B cell (primary cell): ENCODE measurements at regions not wholly inside any gene's neighbourhood (a gene's known extent, or its start where the extent isn't known, plus 50 kb on each side); places are given as distances from the start of the nearest gene placed in this dataset.

Experiments
- EZH2 ChIP-seq: IDR thresholded peaks from 2 replicates; pipeline ENCODE4 v1.6.1; 2012; ENCODE audit warnings: borderline replicate concordance, low read depth, mild to moderate bottlenecking, moderate library complexity, low read length; ENCODE audit not compliant: insufficient read depth, poor library complexity, severe bottlenecking
- TF ChIP-seq, protein P1 (sequence below): fragments of 200-600 bp; IDR thresholded peaks from one replicate; pipeline ENCODE4 v1.8.0; 2022; ENCODE audit warnings: antibody characterized with exemption, mild to moderate bottlenecking

GRCh38 chr18:78927616-78928015 is 52.0 kb upstream of the SALL3 start:
- TF ChIP-seq EZH2 = no peak
- TF ChIP-seq, protein P1, sequence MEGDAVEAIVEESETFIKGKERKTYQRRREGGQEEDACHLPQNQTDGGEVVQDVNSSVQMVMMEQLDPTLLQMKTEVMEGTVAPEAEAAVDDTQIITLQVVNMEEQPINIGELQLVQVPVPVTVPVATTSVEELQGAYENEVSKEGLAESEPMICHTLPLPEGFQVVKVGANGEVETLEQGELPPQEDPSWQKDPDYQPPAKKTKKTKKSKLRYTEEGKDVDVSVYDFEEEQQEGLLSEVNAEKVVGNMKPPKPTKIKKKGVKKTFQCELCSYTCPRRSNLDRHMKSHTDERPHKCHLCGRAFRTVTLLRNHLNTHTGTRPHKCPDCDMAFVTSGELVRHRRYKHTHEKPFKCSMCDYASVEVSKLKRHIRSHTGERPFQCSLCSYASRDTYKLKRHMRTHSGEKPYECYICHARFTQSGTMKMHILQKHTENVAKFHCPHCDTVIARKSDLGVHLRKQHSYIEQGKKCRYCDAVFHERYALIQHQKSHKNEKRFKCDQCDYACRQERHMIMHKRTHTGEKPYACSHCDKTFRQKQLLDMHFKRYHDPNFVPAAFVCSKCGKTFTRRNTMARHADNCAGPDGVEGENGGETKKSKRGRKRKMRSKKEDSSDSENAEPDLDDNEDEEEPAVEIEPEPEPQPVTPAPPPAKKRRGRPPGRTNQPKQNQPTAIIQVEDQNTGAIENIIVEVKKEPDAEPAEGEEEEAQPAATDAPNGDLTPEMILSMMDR = no peak
